PC-3 (cell line): ENCODE measurements at regions not wholly inside any gene's neighbourhood (a gene's known extent, or its start where the extent isn't known, plus 50 kb on each side); places are given as distances from the start of the nearest gene placed in this dataset.

Experiments used
- CTCF ChIP-seq: fragments of 300-600 bp; sonication (generic); conservative IDR thresholded peaks from 2 replicates; pipeline ENCODE4 v1.5.1; 2017; ENCODE audit warnings: antibody characterized with exemption, low read depth, mild to moderate bottlenecking, low read length
- EZH2 ChIP-seq: fragments of 300-600 bp; sonication (generic); IDR thresholded peaks from one replicate; pipeline ENCODE4 v1.6.1; 2017; ENCODE audit warnings: antibody characterized with exemption, mild to moderate bottlenecking, low read length; ENCODE audit not compliant: unreplicated experiment
- EZH2phosphoT487 ChIP-seq: fragments of 300-600 bp; sonication (generic); IDR thresholded peaks from 2 replicates; pipeline ENCODE4 v1.6.1; 2018; ENCODE audit warnings: mild to moderate bottlenecking, antibody characterized with exemption, low read length, borderline replicate concordance

- TF ChIP-seq CTCF (no peak), EZH2 (no peak), EZH2phosphoT487 (no peak)
Measured at GRCh38 chr19:29404951-29405727, 120.7 kb upstream of the VSTM2B start.
